Breast epithelium (tissue), 4 donors: ENCODE measurements at regions not wholly inside any gene's neighbourhood (a gene's known extent, or its start where the extent isn't known, plus 50 kb on each side); places are given as distances from the start of the nearest gene placed in this dataset.

Source experiments
- DNase-seq, 2 donors: peaks; one replicate each; pipeline ENCODE4 v3.0.0-alpha.2; 2019; ENCODE audit warnings: low spot score in 2 of 2
- H3K27ac ChIP-seq, 2 donors: fragments of 200-600 bp; sonication (generic) in 1 of 2; one replicate each; pipeline ENCODE4 v1.5.1; 2016 to 2019; ENCODE audit warnings: mild to moderate bottlenecking in 1 of 2
- H3K27me3 ChIP-seq, 2 donors: fragments of 200-600 bp; sonication (generic) in 1 of 2; one replicate each; pipeline versions ENCODE4 v1.5.1 to v1.6.0; 2017 to 2019; ENCODE audit warnings: control low read depth in 1 of 2, mild to moderate bottlenecking in 1 of 2
- H3K36me3 ChIP-seq: fragments of 200-600 bp; one replicate; pipeline ENCODE4 v1.5.1; 2019
- H3K4me1 ChIP-seq, 2 donors: fragments of 200-600 bp; sonication (generic); one replicate each; pipeline ENCODE4 v1.5.1; 2016 to 2019; ENCODE audit warnings: control low read depth in 1 of 2
- H3K4me3 ChIP-seq, 3 donors: fragments of 200-600 bp; sonication (generic); 1 replicate in 2 of 3; 2 replicates in 1 of 3; pipeline ENCODE4 v1.5.1; 2016 to 2019; ENCODE audit warnings: mild to moderate bottlenecking in 3 of 3, moderate library complexity in 2 of 3
- H3K9me3 ChIP-seq, 2 donors: fragments of 200-600 bp; sonication (generic) in 1 of 2; one replicate each; pipeline ENCODE4 v1.5.1; 2016 to 2019; ENCODE audit warnings: control low read depth in 1 of 2
- POLR2A ChIP-seq: fragments of 450-650 bp; IDR thresholded peaks from one replicate; pipeline ENCODE4 v1.6.1; 2016; ENCODE audit warnings: antibody characterized with exemption, mild to moderate bottlenecking, moderate library complexity
- POLR2AphosphoS5 ChIP-seq, 3 donors: sonication (generic); formaldehyde crosslinking; IDR thresholded peaks; one replicate each; pipeline ENCODE4 v1.6.1; 2017; ENCODE audit warnings: antibody characterized with exemption in 3 of 3
- intact Hi-C: fragments of 100-400 bp; cut with DNase I; formaldehyde crosslinking; loops from one replicate; pipeline ENCODE4 v1.15.1; 2023; ENCODE audit warnings: low total_unique reads
- TF ChIP-seq, protein P1 (sequence below), 3 donors: fragments of 450-650 bp; IDR thresholded peaks; one replicate each; pipeline ENCODE4 v1.5.1; 2016 to 2017; ENCODE audit warnings: antibody characterized with exemption in 3 of 3, mild to moderate bottlenecking in 3 of 3, moderate library complexity in 3 of 3

DNA sequence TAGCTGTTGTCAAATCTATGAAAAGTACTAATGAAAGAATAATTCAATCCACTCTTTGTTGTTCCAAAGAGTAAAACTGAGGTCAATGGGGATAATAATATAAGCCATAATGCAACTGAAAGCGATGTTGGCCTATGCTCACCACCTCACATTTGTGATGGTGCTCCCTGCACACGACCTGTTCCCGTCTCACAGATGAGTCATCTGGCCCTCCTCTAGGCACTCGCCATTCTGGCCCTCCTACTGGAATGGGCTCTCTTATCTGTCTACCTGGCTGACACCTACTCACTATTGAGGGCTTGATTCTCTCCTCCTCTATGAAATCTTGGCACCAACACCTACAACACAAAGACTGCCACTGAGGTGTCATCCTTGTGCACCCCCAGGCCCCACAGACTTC is 585.9 kb upstream of the ID2 start:
- Histone ChIP-seq H3K27me3 (no peaks in the 10 kb centered on the region), H3K4me3 (no peak overlapping the region), H3K27ac (no peak overlapping the region), H3K36me3 (no peaks in the 10 kb centered on the region), H3K9me3 (no peaks in the 10 kb centered on the region), H3K4me1 (no peaks in the 10 kb centered on the region)
- intact Hi-C loops = no loop called here
- no peak for DNase-seq
- TF ChIP-seq, protein P1, sequence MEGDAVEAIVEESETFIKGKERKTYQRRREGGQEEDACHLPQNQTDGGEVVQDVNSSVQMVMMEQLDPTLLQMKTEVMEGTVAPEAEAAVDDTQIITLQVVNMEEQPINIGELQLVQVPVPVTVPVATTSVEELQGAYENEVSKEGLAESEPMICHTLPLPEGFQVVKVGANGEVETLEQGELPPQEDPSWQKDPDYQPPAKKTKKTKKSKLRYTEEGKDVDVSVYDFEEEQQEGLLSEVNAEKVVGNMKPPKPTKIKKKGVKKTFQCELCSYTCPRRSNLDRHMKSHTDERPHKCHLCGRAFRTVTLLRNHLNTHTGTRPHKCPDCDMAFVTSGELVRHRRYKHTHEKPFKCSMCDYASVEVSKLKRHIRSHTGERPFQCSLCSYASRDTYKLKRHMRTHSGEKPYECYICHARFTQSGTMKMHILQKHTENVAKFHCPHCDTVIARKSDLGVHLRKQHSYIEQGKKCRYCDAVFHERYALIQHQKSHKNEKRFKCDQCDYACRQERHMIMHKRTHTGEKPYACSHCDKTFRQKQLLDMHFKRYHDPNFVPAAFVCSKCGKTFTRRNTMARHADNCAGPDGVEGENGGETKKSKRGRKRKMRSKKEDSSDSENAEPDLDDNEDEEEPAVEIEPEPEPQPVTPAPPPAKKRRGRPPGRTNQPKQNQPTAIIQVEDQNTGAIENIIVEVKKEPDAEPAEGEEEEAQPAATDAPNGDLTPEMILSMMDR (IDR thresholded peaks at IDR 0.05) = no peak
- TF ChIP-seq POLR2A (no peak), POLR2AphosphoS5 (IDR thresholded peaks at IDR 0.05) (no peak)

DNA sequence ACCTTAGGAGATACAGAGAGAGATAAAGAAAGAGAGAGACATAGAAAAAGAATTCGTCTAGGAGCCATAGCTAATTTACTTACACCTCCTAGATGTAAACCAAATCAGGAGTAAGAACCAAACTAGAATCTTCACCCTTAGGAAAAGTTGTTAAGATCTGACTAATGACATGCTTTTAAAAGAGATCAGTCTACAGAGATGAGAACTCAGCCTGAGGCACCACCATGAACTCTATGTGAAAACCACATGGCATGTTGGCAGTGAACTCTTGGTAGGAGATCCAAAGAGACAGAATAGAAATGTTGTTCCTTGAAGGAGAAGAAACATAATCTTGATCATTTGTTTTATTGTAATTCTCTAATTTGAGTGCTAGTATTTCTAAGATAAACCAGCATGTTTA is 585.4 kb upstream of the ID2 start:
- no peaks in the 10 kb centered on the region for H3K36me3 ChIP-seq
- H3K9me3 ChIP-seq = no peaks in the 10 kb centered on the region
- no peaks in the 10 kb centered on the region for H3K27me3 ChIP-seq
- no peak overlapping the region for H3K27ac ChIP-seq
- no peak for DNase-seq
- H3K4me3 ChIP-seq = no peak overlapping the region
- no peaks in the 10 kb centered on the region for H3K4me1 ChIP-seq
- intact Hi-C loops = no loop called here
- TF ChIP-seq POLR2A = no peak
- TF ChIP-seq, protein P1 (IDR thresholded peaks at IDR 0.05) = no peak
- no peak for TF ChIP-seq POLR2AphosphoS5 (IDR thresholded peaks at IDR 0.05)

DNA sequence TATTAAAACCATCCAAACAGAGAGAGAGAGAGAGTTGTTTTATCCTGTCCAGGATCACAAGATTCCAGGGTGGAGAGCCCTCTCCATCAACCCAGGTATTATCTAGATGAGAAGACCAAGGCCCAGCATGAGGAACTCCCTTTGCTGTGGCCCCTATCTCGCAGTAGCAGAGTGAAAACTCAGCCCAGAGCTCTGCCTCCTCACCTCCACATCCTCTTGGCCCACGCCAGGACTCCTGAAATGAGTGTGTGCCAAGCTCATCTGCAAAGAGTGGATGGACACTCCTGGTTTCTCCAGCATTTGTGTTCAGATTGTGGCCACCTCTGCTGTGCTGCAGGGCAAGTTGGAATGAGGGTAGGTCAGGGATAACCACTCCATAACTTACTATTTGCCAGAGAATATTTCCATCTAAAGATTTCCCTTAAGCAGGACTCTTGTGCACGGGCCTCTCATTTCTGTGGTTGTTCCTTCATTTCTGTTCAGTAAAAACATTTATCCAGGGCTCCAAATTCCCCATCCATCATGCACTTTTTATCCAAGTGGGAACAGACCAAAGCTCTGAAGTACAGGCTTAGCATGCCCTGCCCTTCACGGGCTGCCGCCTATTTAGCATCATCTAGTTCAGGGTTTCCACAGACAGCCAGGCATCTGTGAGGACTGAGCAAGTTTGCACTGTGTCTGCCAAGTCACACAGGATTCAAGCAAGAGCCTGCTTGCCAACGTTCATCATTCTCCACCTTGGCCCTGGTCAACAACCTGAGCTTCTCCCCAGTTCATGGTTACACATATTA is 583.2 kb upstream of the ID2 start:
- Histone ChIP-seq H3K27ac (no peak overlapping the region), H3K27me3 (no peaks in the 10 kb centered on the region), H3K4me3 (no peak overlapping the region), H3K4me1 (no peaks in the 10 kb centered on the region), H3K9me3 (no peaks in the 10 kb centered on the region), H3K36me3 (no peaks in the 10 kb centered on the region)
- DNase-seq = no peak
- intact Hi-C loops = no loop called here
- TF ChIP-seq, protein P1 (IDR thresholded peaks at IDR 0.05) = no peak
- TF ChIP-seq POLR2A (no peak), POLR2AphosphoS5 (IDR thresholded peaks at IDR 0.05) (no peak)

DNA sequence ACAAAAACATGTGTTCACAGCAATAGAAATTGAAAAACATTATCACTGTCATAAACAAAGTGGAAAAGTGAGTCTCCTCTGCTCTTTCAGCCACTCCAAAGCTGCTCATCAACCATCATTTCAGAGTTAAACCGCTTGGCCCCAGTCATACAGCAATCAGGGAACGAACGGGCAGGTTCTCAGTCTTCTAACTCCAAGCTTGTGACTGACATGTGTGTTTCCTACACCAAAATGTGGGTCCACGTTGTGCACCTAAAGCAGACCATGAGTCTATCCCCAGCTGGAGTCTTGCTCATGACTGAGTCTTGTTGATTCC is 582.6 kb upstream of the ID2 start:
- H3K27ac ChIP-seq = no peak overlapping the region
- TF ChIP-seq POLR2AphosphoS5 (IDR thresholded peaks at IDR 0.05) (no peak), POLR2A (no peak)
- TF ChIP-seq, protein P1 (IDR thresholded peaks at IDR 0.05) = no peak

DNA sequence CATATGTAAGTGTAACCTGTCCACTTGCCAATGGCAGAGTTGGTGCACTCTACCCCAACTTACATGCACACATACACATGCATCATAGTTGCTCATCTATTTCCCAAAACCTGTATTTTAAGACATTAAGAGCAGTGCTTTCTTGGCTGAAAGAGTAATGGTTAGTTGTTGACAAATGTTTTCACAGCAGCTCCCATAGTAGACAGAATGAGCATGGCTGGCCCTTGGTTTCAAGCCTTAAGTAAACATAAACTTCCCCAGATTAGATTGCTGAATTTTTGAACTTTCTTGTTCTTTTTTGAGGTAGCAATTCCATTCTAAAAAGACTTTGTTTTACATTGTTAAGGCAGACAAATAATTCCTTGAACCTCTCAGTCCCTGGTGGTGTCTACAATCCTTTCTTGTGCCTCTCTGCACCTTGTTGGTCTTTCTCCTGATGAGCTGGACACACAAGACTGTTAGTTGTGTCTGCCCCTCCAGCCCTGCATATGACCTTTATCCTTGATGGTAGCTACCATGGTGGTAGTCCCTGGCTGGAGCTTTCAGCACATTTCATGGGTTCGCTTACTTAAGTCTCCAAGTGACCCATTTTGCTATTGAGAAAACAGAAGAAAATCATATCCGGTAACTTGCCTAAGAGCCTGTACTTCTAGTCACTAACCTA is 580.1 kb upstream of the ID2 start:
- H3K4me3 ChIP-seq = no peak overlapping the region
- H3K36me3 ChIP-seq = no peaks in the 10 kb centered on the region
- H3K27ac ChIP-seq = no peak overlapping the region
- DNase-seq = no peak
- intact Hi-C loops = no loop called here
- H3K27me3 ChIP-seq = no peaks in the 10 kb centered on the region
- H3K4me1 ChIP-seq = no peaks in the 10 kb centered on the region
- TF ChIP-seq POLR2AphosphoS5 (IDR thresholded peaks at IDR 0.05) (no peak), POLR2A (no peak)
- TF ChIP-seq, protein P1 (IDR thresholded peaks at IDR 0.05) = no peak
- no peaks in the 10 kb centered on the region for H3K9me3 ChIP-seq

More for the DNA sequence above, 582.6 kb upstream of the ID2 start:
- intact Hi-C loops = no loop called here
- H3K9me3 ChIP-seq = no peaks in the 10 kb centered on the region
- no peak overlapping the region for H3K4me3 ChIP-seq
- H3K36me3 ChIP-seq = no peaks in the 10 kb centered on the region
- no peaks in the 10 kb centered on the region for H3K27me3 ChIP-seq
- no peak for DNase-seq
- H3K4me1 ChIP-seq = no peaks in the 10 kb centered on the region
